ENCODE measurements at regions not wholly inside any gene's neighbourhood (a gene's known extent, or its start where the extent isn't known, plus 50 kb on each side); places are given as distances from the start of the nearest gene placed in this dataset.

DNA sequence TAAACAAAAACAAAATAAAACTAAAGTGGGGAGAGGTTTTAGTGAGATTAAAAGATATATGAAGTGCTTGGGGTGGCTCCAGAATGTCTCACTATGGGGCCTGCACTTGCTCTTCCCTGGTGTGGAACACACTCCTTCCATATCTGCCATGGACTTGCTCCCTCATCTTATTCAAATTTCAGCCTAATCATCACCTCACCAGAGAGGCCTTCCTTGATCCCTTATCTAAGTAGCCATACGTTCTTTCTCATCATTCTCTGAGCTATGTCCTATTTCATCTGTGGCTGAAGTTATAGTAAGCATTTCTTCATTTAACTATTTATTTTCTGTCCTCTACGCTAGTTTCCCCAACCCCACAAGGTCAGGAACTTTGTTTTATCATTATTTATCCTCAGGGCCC lies 511.7 kb downstream of the NTRK3 start:
- Histone ChIP-seq H3K9ac (ENCODE audit: extremely low read depth, low read length, poor library complexity, severe bottlenecking) (no peak overlapping the region), H3K4me1 (ENCODE audit: control insufficient read depth, insufficient read depth, low read length) (no peaks in the 10 kb centered on the region), H3K9me3 (ENCODE audit: control insufficient read depth, low read length) (no peaks in the 10 kb centered on the region), H3K27ac (ENCODE audit: low read depth, low read length) (no peak overlapping the region), H3K36me3 (ENCODE audit: control insufficient read depth, insufficient read depth, low read length) (no peaks in the 10 kb centered on the region), H3K27me3 (ENCODE audit: control insufficient read depth, insufficient read depth, low read length, poor library complexity, severe bottlenecking) (no peaks in the 10 kb centered on the region), H3K4me3 (ENCODE audit: low read length) (no peak overlapping the region)
- no peak for DNase-seq
- Mint-ChIP-seq H3K9me3 (no peaks in the 10 kb centered on the region), H3K36me3 (ENCODE audit: low read depth) (no peaks in the 10 kb centered on the region), H3K4me1 (no peaks in the 10 kb centered on the region), H3K27ac (no peak overlapping the region), H3K4me3 (no peak overlapping the region), H3K27me3 (ENCODE audit: insufficient read depth) (peaks cover 9% of the 10 kb centered on the region)
- WGBS, 2 experiments (ENCODE audit: insufficient coverage in 1 of 2, insufficient read length in 1 of 2) = 83 to 87% methylated on average over 1 to 2 of the region's 2 CpGs
- TF ChIP-seq, protein P1, sequence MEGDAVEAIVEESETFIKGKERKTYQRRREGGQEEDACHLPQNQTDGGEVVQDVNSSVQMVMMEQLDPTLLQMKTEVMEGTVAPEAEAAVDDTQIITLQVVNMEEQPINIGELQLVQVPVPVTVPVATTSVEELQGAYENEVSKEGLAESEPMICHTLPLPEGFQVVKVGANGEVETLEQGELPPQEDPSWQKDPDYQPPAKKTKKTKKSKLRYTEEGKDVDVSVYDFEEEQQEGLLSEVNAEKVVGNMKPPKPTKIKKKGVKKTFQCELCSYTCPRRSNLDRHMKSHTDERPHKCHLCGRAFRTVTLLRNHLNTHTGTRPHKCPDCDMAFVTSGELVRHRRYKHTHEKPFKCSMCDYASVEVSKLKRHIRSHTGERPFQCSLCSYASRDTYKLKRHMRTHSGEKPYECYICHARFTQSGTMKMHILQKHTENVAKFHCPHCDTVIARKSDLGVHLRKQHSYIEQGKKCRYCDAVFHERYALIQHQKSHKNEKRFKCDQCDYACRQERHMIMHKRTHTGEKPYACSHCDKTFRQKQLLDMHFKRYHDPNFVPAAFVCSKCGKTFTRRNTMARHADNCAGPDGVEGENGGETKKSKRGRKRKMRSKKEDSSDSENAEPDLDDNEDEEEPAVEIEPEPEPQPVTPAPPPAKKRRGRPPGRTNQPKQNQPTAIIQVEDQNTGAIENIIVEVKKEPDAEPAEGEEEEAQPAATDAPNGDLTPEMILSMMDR (conservative IDR thresholded peaks at IDR 0.05) = no peak

DNA sequence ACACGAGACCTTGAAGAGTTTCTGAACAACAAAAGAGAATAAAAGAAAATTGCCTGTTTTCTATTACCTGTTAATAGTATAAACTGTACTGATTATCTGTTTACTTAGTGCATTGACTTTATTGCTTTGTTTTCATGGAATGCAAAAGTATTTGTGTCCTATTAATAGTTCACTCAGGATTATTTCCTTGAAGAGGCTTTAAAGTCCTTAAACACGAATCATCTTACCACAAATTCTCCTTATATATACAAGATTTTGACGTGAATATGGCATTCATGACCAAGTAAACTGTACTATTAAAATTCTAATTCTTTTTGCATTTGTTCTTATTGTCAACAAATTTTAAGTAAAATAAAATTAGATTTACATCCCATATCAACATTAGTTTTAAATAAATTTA lies 513.0 kb downstream of the NTRK3 start:
- Histone ChIP-seq H3K9ac (ENCODE audit: extremely low read depth, low read length, poor library complexity, severe bottlenecking) (no peak overlapping the region), H3K27me3 (ENCODE audit: control insufficient read depth, insufficient read depth, low read length, poor library complexity, severe bottlenecking) (no peaks in the 10 kb centered on the region), H3K4me3 (ENCODE audit: low read length) (no peak overlapping the region), H3K4me1 (ENCODE audit: control insufficient read depth, insufficient read depth, low read length) (no peaks in the 10 kb centered on the region), H3K27ac (ENCODE audit: low read depth, low read length) (no peak overlapping the region), H3K9me3 (ENCODE audit: control insufficient read depth, low read length) (no peaks in the 10 kb centered on the region), H3K36me3 (ENCODE audit: control insufficient read depth, insufficient read depth, low read length) (no peaks in the 10 kb centered on the region)
- DNase-seq = no peak
- no peaks in the 10 kb centered on the region for H3K36me3 Mint-ChIP-seq (ENCODE audit: low read depth)
- no peak overlapping the region for H3K4me3 Mint-ChIP-seq
- TF ChIP-seq, protein P1 (conservative IDR thresholded peaks at IDR 0.05) = no peak
- H3K27me3 Mint-ChIP-seq (ENCODE audit: insufficient read depth) = peaks cover 15% of the 10 kb centered on the region
- no peak overlapping the region for H3K27ac Mint-ChIP-seq
- no peaks in the 10 kb centered on the region for H3K9me3 Mint-ChIP-seq
- H3K4me1 Mint-ChIP-seq = no peaks in the 10 kb centered on the region
- 90 to 100% methylated on average over 1 to 2 of the region's 3 CpGs for WGBS, 2 experiments (ENCODE audit: insufficient coverage in 1 of 2, insufficient read length in 1 of 2)

DNA sequence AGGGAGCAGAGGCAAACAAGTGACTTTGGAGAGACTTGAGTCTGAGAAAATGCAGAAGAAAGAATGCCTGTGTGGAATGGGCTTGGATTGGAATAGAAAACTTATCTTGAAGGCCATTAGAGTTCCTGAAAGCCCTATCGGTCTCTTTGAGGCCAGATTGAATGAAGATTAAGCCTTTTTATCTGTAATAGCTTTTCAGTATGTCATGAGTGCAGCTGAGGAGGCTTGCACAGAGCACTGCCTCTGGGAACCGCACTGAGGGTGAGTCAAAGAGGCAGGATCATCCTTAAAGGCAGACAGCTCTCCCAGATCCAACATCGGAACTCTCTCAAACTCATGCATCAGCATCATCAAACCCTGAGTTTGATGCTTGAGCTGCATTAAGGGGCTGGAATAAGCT lies 515.2 kb downstream of the NTRK3 start:
- H3K27ac ChIP-seq (ENCODE audit: low read depth, low read length) = no peak overlapping the region
- Mint-ChIP-seq H3K9me3 (no peaks in the 10 kb centered on the region), H3K27ac (no peak overlapping the region)

More for the DNA sequence above, 515.2 kb downstream of the NTRK3 start:
- DNase-seq = no peak
- peaks cover 4% of the 10 kb centered on the region for H3K27me3 ChIP-seq (ENCODE audit: control insufficient read depth, insufficient read depth, low read length, poor library complexity, severe bottlenecking)
- Mint-ChIP-seq H3K4me1 (no peaks in the 10 kb centered on the region), H3K4me3 (no peak overlapping the region), H3K27me3 (ENCODE audit: insufficient read depth) (peaks cover 18% of the 10 kb centered on the region), H3K36me3 (ENCODE audit: low read depth) (no peaks in the 10 kb centered on the region)
- no peaks in the 10 kb centered on the region for H3K4me1 ChIP-seq (ENCODE audit: control insufficient read depth, insufficient read depth, low read length)
- TF ChIP-seq, protein P1 (conservative IDR thresholded peaks at IDR 0.05) = no peak
- H3K36me3 ChIP-seq (ENCODE audit: control insufficient read depth, insufficient read depth, low read length) = no peaks in the 10 kb centered on the region
- no peak overlapping the region for H3K9ac ChIP-seq (ENCODE audit: extremely low read depth, low read length, poor library complexity, severe bottlenecking)
- WGBS, 2 experiments (ENCODE audit: insufficient coverage in 1 of 2, insufficient read length in 1 of 2) = 92 to 97% methylated on average over 2 to 3 of the region's 3 CpGs
- no peaks in the 10 kb centered on the region for H3K9me3 ChIP-seq (ENCODE audit: control insufficient read depth, low read length)
- no peak overlapping the region for H3K4me3 ChIP-seq (ENCODE audit: low read length)

Measured in endodermal cell (in vitro differentiated cells).